ENCODE measurements at regions not wholly inside any gene's neighbourhood (a gene's known extent, or its start where the extent isn't known, plus 50 kb on each side); places are given as distances from the start of the nearest gene placed in this dataset.

DNA sequence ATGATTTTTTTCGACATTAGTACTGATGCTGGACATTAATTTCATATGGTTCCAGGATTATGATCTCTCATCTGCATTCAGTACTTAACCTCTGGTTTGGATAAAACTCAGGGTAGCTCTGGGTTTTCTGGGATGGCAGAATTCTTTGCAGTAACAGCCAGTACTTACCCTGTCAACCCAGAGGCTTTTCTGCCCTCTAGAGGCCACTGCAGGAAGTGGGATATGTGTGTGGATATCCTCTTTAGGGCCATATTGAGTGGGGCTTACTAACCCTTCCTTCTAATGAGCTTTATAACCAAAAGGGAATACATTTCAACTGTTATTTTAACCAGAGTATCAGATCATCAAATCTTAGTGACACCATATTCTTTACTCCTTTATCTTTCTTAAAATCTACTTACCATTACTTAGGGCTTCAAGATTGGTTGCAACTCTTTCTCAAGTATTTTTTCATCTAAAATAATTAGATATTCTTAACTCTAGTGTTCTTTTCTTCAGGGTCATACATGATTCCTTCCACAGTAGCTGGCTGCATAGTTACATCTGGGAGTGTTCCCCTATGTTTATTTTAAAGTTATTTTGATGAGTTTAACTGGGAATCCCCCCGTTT lies 488.0 kb upstream of the STXBP6 start:
- no peaks in the 10 kb centered on the region for H3K36me3 ChIP-seq
- H3K9me3 ChIP-seq: no peaks in the 10 kb centered on the region
- WGBS: 52% methylated on average over 2 of the region's 2 CpGs
- no peaks in the 10 kb centered on the region for H3K4me1 ChIP-seq (replicated peaks)
- no peak overlapping the region for H3K27ac ChIP-seq
- no peak overlapping the region for H3K4me3 ChIP-seq
- DNase-seq (ENCODE audit: low spot score): peak; percentile 58
- intact Hi-C loops (cut with DNase I): no loop called here
- no peaks in the 10 kb centered on the region for H3K27me3 ChIP-seq (replicated peaks; ENCODE audit: insufficient read depth)
- no peak for TF ChIP-seq POLR2A (IDR thresholded peaks at IDR 0.05)
- TF ChIP-seq POLR2AphosphoS5 (IDR thresholded peaks at IDR 0.05): no peak
- TF ChIP-seq, protein P1, sequence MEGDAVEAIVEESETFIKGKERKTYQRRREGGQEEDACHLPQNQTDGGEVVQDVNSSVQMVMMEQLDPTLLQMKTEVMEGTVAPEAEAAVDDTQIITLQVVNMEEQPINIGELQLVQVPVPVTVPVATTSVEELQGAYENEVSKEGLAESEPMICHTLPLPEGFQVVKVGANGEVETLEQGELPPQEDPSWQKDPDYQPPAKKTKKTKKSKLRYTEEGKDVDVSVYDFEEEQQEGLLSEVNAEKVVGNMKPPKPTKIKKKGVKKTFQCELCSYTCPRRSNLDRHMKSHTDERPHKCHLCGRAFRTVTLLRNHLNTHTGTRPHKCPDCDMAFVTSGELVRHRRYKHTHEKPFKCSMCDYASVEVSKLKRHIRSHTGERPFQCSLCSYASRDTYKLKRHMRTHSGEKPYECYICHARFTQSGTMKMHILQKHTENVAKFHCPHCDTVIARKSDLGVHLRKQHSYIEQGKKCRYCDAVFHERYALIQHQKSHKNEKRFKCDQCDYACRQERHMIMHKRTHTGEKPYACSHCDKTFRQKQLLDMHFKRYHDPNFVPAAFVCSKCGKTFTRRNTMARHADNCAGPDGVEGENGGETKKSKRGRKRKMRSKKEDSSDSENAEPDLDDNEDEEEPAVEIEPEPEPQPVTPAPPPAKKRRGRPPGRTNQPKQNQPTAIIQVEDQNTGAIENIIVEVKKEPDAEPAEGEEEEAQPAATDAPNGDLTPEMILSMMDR (IDR thresholded peaks at IDR 0.05): peak in 2 of 4 experiments; percentile 57 to 60

DNA sequence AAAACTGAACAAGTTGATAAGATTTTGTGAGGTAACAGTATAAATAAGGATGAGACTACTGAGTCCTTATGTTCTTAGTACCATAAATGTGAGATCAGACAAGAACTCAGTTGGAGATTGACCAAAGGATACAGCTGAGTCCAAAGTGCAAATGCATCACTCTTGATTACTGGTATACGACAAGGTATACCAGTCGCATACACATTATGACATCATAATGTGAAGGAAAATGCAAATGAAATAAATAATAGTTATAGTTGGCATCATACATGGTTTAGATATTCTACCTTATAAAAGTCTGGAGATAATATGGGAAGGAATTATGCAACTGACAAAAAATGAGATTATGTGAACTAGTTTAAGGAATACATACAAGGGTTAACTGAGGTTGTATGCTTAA lies 476.3 kb upstream of the STXBP6 start:
- WGBS: 98% methylated on average over 2 of the region's 2 CpGs
- no peak for DNase-seq (ENCODE audit: low spot score)
- H3K36me3 ChIP-seq: no peaks in the 10 kb centered on the region
- no peak overlapping the region for H3K27ac ChIP-seq
- no peak for TF ChIP-seq POLR2AphosphoS5 (IDR thresholded peaks at IDR 0.05)
- no peak for TF ChIP-seq POLR2A (IDR thresholded peaks at IDR 0.05)
- TF ChIP-seq, protein P1 (IDR thresholded peaks at IDR 0.05): no peak
- no peaks in the 10 kb centered on the region for H3K27me3 ChIP-seq (replicated peaks; ENCODE audit: insufficient read depth)
- no peaks in the 10 kb centered on the region for H3K4me1 ChIP-seq (replicated peaks)
- H3K4me3 ChIP-seq: no peak overlapping the region
- H3K9me3 ChIP-seq: no peaks in the 10 kb centered on the region
- intact Hi-C loops (cut with DNase I): no loop called here

DNA sequence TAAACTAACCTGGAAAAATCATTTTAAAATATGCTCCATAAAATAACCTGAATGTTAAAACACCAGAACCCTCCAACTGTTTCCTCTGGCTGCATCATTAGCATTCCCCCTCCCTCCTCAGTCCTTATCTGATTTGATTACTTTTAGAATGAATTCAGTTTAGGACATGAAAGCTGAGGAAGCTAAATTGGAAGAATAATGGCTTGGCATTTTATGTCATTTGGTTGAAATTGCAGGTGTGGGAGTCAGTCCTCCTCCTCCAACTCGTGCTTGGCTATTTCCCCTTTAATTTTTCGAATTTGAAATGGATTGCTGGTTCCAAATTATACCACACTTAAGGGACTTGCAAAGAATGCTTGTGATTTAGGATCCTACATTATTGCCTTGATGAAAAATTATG lies 473.0 kb upstream of the STXBP6 start:
- 57% methylated on average over 2 of the region's 2 CpGs for WGBS
- TF ChIP-seq, protein P1 (IDR thresholded peaks at IDR 0.05): no peak
- no peak for TF ChIP-seq POLR2A (IDR thresholded peaks at IDR 0.05)
- H3K9me3 ChIP-seq: no peaks in the 10 kb centered on the region
- H3K27ac ChIP-seq: no peak overlapping the region
- no peaks in the 10 kb centered on the region for H3K36me3 ChIP-seq
- no peaks in the 10 kb centered on the region for H3K4me1 ChIP-seq (replicated peaks)
- intact Hi-C loops (cut with DNase I): no loop called here
- no peaks in the 10 kb centered on the region for H3K27me3 ChIP-seq (replicated peaks; ENCODE audit: insufficient read depth)
- H3K4me3 ChIP-seq: no peak overlapping the region
- DNase-seq (ENCODE audit: low spot score): no peak

DNA sequence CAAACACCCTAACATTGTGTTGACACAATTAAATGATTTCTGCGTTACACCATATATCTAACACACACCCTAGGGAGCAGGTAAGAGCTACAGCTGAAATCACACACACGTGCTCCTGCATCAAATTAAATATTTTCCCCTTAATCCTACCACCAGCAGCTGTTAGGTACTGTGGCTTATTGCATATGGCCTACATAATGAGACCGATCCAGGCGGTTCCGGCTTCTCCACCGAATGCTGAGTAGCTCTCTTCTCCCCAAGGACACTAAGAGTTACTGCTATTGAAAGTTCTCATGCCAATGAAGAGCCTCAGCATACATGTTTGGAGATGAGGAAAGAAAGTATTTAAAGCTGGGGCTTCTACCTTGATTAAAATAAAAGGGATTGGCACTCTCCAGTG lies 472.2 kb upstream of the STXBP6 start:
- Histone ChIP-seq H3K27me3 (replicated peaks; ENCODE audit: insufficient read depth) (no peaks in the 10 kb centered on the region), H3K36me3 (no peaks in the 10 kb centered on the region), H3K27ac (no peak overlapping the region), H3K4me3 (no peak overlapping the region), H3K9me3 (no peaks in the 10 kb centered on the region), H3K4me1 (replicated peaks) (no peaks in the 10 kb centered on the region)
- 85% methylated on average over 6 of the region's 6 CpGs for WGBS
- intact Hi-C loops (cut with DNase I): no loop called here
- TF ChIP-seq, protein P1 (IDR thresholded peaks at IDR 0.05): no peak
- TF ChIP-seq POLR2A (IDR thresholded peaks at IDR 0.05) (no peak), POLR2AphosphoS5 (IDR thresholded peaks at IDR 0.05) (no peak)
- no peak for DNase-seq (ENCODE audit: low spot score)

DNA sequence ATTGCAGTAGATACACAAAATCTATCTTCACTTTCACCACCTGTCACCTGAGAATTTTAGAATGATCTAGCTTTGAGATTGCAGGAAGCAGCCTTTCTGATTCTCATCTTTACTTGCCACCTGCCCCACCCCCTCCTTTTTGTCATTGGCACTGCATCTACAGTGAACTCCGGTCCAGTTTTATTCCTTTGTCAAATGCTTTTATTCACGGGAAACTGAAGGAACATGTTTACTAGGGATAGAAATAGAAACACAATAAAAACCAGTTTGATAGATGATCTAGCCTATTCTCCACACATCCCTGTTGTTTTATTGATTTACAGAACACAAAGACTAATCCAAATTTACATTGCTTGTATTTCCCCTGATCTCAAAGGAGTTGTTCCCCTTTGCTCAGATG lies 471.7 kb upstream of the STXBP6 start:
- Histone ChIP-seq H3K9me3 (no peaks in the 10 kb centered on the region), H3K4me3 (no peak overlapping the region), H3K27ac (no peak overlapping the region), H3K36me3 (no peaks in the 10 kb centered on the region), H3K27me3 (replicated peaks; ENCODE audit: insufficient read depth) (no peaks in the 10 kb centered on the region), H3K4me1 (replicated peaks) (no peaks in the 10 kb centered on the region)
- TF ChIP-seq POLR2AphosphoS5 (IDR thresholded peaks at IDR 0.05) (no peak), POLR2A (IDR thresholded peaks at IDR 0.05) (no peak)
- TF ChIP-seq, protein P1 (IDR thresholded peaks at IDR 0.05): no peak
- intact Hi-C loops (cut with DNase I): no loop called here
- 14% methylated on average over 2 of the region's 2 CpGs for WGBS
- DNase-seq (ENCODE audit: low spot score): no peak

All from prostate gland (tissue), 2 donors.